ENCODE measurements at regions not wholly inside any gene's neighbourhood (a gene's known extent, or its start where the extent isn't known, plus 50 kb on each side); places are given as distances from the start of the nearest gene placed in this dataset.

DNA sequence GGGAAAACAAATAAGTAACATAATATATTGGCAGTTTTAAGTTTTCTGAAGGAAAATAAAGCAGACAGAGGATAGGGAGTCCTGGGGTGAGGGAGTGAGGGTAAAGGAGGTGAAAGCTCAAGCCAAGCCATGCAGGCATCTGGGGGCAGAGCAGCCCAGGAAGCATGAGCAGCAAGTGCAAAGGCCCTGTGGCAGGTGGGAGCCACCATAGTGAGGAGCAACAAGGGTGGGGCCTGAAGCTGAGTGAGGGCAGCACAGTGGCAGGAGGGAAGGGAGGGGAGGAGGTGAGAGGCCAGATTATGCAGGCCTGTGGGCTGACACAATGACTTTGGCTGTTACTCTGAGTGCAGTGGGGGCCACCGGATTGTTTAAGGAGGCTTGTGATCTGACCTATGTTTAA, 138.8 kb upstream of the TNR start:
- no peak overlapping the region for H3K27ac ChIP-seq
- H3K9me3 ChIP-seq: no peaks in the 10 kb centered on the region
- TF ChIP-seq Cebpa-rat (IDR thresholded peaks at IDR 0.05): no peak
- H3K9ac ChIP-seq: no peak overlapping the region
- no peaks in the 10 kb centered on the region for H4K20me1 ChIP-seq
- no peak overlapping the region for H3K4me2 ChIP-seq
- H3K36me3 ChIP-seq: no peaks in the 10 kb centered on the region
- H3K27me3 ChIP-seq: no peaks in the 10 kb centered on the region
- H3K4me3 ChIP-seq: no peak overlapping the region
- H3K4me1 ChIP-seq: peaks cover 13% of the 10 kb centered on the region

GRCh38 chr1:175881246-175881976, 138.0 kb upstream of the TNR start:
- no peaks in the 10 kb centered on the region for H3K9me3 ChIP-seq
- no peak overlapping the region for H3K4me3 ChIP-seq
- peak overlapping the region; percentile 38 for H3K4me2 ChIP-seq
- no peak for TF ChIP-seq Cebpa-rat (IDR thresholded peaks at IDR 0.05)
- H3K36me3 ChIP-seq: no peaks in the 10 kb centered on the region
- H4K20me1 ChIP-seq: no peaks in the 10 kb centered on the region
- H3K27ac ChIP-seq: no peak overlapping the region
- H3K9ac ChIP-seq: no peak overlapping the region
- H3K4me1 ChIP-seq: peaks cover 13% of the 10 kb centered on the region
- no peaks in the 10 kb centered on the region for H3K27me3 ChIP-seq

DNA sequence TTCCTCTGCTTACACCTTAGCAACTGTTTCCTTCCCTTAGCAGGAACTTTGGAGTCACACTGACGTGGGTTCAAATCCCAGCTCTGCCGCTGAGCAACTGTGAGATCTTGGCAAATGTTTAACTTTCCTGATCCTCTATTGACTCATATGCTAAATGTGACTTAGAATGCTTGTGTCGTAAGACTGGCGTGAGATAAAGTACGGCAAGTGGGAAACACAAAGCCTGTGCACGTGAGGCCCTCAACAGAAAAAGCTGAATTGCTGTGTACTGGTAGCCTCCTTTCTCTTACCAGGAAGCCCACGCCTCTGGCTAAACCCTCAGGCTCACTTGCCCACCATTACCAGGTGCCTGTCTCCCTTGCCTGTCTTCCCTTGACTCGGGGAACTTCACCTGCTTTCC, 135.4 kb upstream of the TNR start:
- no peak overlapping the region for H3K4me2 ChIP-seq

GRCh38 chr1:175877939-175878737, 134.7 kb upstream of the TNR start:
- Histone ChIP-seq H3K9ac (no peak overlapping the region), H3K27ac (no peak overlapping the region), H3K27me3 (no peaks in the 10 kb centered on the region), H3K4me3 (no peak overlapping the region), H3K36me3 (no peaks in the 10 kb centered on the region), H3K4me2 (no peak overlapping the region), H3K4me1 (peaks cover 16% of the 10 kb centered on the region), H3K9me3 (no peaks in the 10 kb centered on the region), H4K20me1 (no peaks in the 10 kb centered on the region)
- no peak for TF ChIP-seq Cebpa-rat (IDR thresholded peaks at IDR 0.05)

More for the DNA sequence above, 135.4 kb upstream of the TNR start:
- Histone ChIP-seq H3K4me1 (peaks cover 13% of the 10 kb centered on the region), H4K20me1 (no peaks in the 10 kb centered on the region), H3K36me3 (no peaks in the 10 kb centered on the region), H3K27me3 (no peaks in the 10 kb centered on the region), H3K9me3 (no peaks in the 10 kb centered on the region), H3K9ac (no peak overlapping the region), H3K4me3 (no peak overlapping the region), H3K27ac (no peak overlapping the region)
- TF ChIP-seq Cebpa-rat (IDR thresholded peaks at IDR 0.05): no peak

DNA sequence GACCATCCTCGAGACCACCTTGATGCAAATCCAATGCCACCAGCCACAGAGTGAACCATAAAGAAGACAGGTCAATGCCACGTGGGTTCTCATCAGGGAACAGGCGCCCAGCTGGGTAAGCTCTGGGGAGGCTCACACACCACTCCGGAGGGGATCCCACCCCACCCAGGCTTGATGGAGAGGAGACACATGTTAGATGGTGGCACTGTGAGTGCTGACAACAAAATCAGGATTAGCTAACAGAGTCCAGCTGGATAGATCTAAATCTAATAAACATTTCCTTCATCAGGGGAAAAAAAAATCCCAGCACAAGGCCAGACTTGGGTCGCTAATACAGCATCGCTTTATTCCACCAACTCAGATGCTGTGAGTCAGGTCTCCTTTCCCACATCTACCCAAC, 132.2 kb upstream of the TNR start:
- Histone ChIP-seq H3K36me3 (no peaks in the 10 kb centered on the region), H3K27ac (no peak overlapping the region), H4K20me1 (no peaks in the 10 kb centered on the region), H3K4me2 (no peak overlapping the region), H3K9me3 (no peaks in the 10 kb centered on the region), H3K4me3 (no peak overlapping the region), H3K27me3 (no peaks in the 10 kb centered on the region), H3K4me1 (peaks cover 7% of the 10 kb centered on the region), H3K9ac (no peak overlapping the region)
- no peak for TF ChIP-seq Cebpa-rat (IDR thresholded peaks at IDR 0.05)

DNA sequence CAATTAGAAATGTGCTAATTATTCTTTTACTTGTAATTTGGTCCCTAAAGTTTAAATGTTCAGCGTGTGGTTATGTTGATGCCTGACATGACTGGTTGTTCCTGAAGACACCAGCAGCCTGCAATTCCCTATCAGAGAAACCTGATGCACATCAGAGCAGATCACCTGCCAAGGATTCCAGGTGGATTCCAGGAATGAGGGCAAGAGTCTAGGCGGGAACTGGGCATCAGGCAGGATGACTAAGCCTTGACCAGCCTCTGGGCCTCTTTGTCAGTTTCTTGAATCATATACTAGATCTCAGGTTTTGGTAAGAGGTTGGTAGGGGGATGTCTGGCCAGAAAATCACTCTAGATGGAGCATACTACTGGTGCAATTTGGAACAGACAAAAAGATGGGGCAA, 130.7 kb upstream of the TNR start:
- H3K9me3 ChIP-seq: no peaks in the 10 kb centered on the region
- no peak overlapping the region for H3K4me3 ChIP-seq
- no peaks in the 10 kb centered on the region for H3K36me3 ChIP-seq
- no peaks in the 10 kb centered on the region for H3K27me3 ChIP-seq
- H4K20me1 ChIP-seq: no peaks in the 10 kb centered on the region
- no peak for TF ChIP-seq Cebpa-rat (IDR thresholded peaks at IDR 0.05)
- 0 out of 2 replicates have a peak, but pooled peaks cover 6% of the 10 kb centered on the region for H3K4me1 ChIP-seq
- no peak overlapping the region for H3K27ac ChIP-seq
- H3K4me2 ChIP-seq: no peak overlapping the region
- no peak overlapping the region for H3K9ac ChIP-seq

GRCh38 chr1:175873290-175873935, 130.0 kb upstream of the TNR start:
- TF ChIP-seq Cebpa-rat (IDR thresholded peaks at IDR 0.05): no peak

GRCh38 chr1:175872588-175872987, 129.2 kb upstream of the TNR start:
- Histone ChIP-seq H3K4me2 (no peak overlapping the region), H3K9ac (no peak overlapping the region), H3K9me3 (no peaks in the 10 kb centered on the region), H3K4me3 (no peak overlapping the region), H3K4me1 (0 out of 2 replicates have a peak, but pooled peaks cover 6% of the 10 kb centered on the region), H3K36me3 (no peaks in the 10 kb centered on the region), H3K27me3 (no peaks in the 10 kb centered on the region), H3K27ac (no peak overlapping the region), H4K20me1 (no peaks in the 10 kb centered on the region)
- no peak for TF ChIP-seq Cebpa-rat (IDR thresholded peaks at IDR 0.05)

More at GRCh38 chr1:175873290-175873935, 130.0 kb upstream of the TNR start:
- Histone ChIP-seq H3K4me2 (no peak overlapping the region), H3K36me3 (no peaks in the 10 kb centered on the region), H3K9ac (no peak overlapping the region), H3K4me1 (0 out of 2 replicates have a peak, but pooled peaks cover 6% of the 10 kb centered on the region), H4K20me1 (no peaks in the 10 kb centered on the region), H3K27ac (no peak overlapping the region), H3K4me3 (no peak overlapping the region), H3K9me3 (no peaks in the 10 kb centered on the region), H3K27me3 (no peaks in the 10 kb centered on the region)

DNA sequence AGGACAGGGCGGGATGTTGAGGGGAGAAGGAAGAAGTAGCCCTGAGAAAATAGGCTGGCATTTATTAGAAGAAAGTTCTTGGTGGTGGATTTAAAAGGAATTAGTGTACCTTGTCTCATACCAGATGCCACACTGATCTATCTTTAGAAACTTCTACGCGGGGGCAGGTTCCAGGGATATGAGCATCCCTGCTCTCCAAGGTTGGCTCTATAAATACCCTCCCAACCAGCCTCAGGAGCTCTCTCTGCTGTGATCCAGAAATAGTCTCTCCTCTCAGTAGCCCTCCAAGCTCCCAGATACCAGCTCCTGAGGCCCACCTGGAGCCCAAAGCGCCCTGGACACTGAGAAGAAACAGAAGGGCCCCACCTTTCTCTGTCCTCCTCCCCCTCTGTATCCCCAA, 128.3 kb upstream of the TNR start:
- H3K9me3 ChIP-seq: no peaks in the 10 kb centered on the region
- no peak overlapping the region for H3K4me3 ChIP-seq
- H3K27ac ChIP-seq: no peak overlapping the region
- no peaks in the 10 kb centered on the region for H3K36me3 ChIP-seq
- no peaks in the 10 kb centered on the region for H4K20me1 ChIP-seq
- H3K9ac ChIP-seq: no peak overlapping the region
- H3K4me1 ChIP-seq: 0 out of 2 replicates have a peak, but pooled peaks cover 6% of the 10 kb centered on the region
- H3K27me3 ChIP-seq: no peaks in the 10 kb centered on the region
- TF ChIP-seq Cebpa-rat (IDR thresholded peaks at IDR 0.05): no peak
- H3K4me2 ChIP-seq: no peak overlapping the region

DNA sequence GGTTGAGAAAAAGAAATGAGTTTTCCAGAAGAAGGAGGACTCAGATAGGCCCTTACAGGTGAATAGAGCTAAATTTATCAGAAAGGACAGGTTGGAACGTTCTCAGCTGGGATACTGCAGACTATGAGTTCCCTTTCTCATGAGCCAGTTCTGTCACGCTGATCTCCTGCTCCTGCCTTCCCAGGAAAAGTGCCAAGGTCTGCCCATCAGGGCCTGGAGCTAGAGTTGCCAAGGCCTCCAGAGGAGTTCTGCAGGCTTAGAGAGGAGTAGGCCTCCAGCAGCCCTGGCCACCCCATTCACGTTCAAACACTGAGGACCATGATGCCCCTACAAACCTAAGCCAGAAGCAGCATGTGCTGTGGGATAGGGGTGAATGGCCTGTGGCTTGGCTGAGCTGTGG, 126.8 kb upstream of the TNR start:
- no peaks in the 10 kb centered on the region for H3K9me3 ChIP-seq
- 0 out of 2 replicates have a peak, but pooled peaks cover 6% of the 10 kb centered on the region for H3K4me1 ChIP-seq

More for the DNA sequence above, 126.8 kb upstream of the TNR start:
- Histone ChIP-seq H3K4me3 (no peak overlapping the region), H3K36me3 (no peaks in the 10 kb centered on the region), H3K9ac (no peak overlapping the region), H3K4me2 (no peak overlapping the region), H4K20me1 (no peaks in the 10 kb centered on the region), H3K27me3 (no peaks in the 10 kb centered on the region), H3K27ac (no peak overlapping the region)
- no peak for TF ChIP-seq Cebpa-rat (IDR thresholded peaks at IDR 0.05)
